ENCODE measurements at regions not wholly inside any gene's neighbourhood (a gene's known extent, or its start where the extent isn't known, plus 50 kb on each side); places are given as distances from the start of the nearest gene placed in this dataset.

GRCh38 chr12:67070307-67070600 is 198.9 kb upstream of the CAND1 start:
- TF ChIP-seq CTCF (conservative IDR thresholded peaks at IDR 0.05; ENCODE audit: low read length) (no peak), EZH2phosphoT487 (IDR thresholded peaks at IDR 0.05; ENCODE audit: borderline replicate concordance, low read depth, low read length) (no peak)
